Ovary (tissue), 3 donors: ENCODE measurements at regions not wholly inside any gene's neighbourhood (a gene's known extent, or its start where the extent isn't known, plus 50 kb on each side); places are given as distances from the start of the nearest gene placed in this dataset.

Source experiments
- EP300 ChIP-seq: sonication (generic); formaldehyde crosslinking; IDR thresholded peaks from one replicate; pipeline ENCODE4 v1.6.1; 2017; ENCODE audit warnings: antibody characterized with exemption
- TF ChIP-seq, protein P1 (sequence below), 3 donors: fragments of 450-650 bp in 2 of 3; fragments of 200-600 bp in 1 of 3; IDR thresholded peaks; one replicate each; pipeline versions ENCODE4 v1.5.1 to v1.8.0; 2016 to 2022; ENCODE audit warnings: antibody characterized with exemption in 3 of 3, mild to moderate bottlenecking in 1 of 3
- donor health status: DM: no; HTN: no; CAD: no.

GRCh38 chr2:208674919-208675318 lies 268.3 kb downstream of the PTH2R start:
- TF ChIP-seq, protein P1, sequence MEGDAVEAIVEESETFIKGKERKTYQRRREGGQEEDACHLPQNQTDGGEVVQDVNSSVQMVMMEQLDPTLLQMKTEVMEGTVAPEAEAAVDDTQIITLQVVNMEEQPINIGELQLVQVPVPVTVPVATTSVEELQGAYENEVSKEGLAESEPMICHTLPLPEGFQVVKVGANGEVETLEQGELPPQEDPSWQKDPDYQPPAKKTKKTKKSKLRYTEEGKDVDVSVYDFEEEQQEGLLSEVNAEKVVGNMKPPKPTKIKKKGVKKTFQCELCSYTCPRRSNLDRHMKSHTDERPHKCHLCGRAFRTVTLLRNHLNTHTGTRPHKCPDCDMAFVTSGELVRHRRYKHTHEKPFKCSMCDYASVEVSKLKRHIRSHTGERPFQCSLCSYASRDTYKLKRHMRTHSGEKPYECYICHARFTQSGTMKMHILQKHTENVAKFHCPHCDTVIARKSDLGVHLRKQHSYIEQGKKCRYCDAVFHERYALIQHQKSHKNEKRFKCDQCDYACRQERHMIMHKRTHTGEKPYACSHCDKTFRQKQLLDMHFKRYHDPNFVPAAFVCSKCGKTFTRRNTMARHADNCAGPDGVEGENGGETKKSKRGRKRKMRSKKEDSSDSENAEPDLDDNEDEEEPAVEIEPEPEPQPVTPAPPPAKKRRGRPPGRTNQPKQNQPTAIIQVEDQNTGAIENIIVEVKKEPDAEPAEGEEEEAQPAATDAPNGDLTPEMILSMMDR (IDR thresholded peaks at IDR 0.05), result no peak
- TF ChIP-seq EP300, result no peak
